HG03439 (cell line): ENCODE measurements at regions not wholly inside any gene's neighbourhood (a gene's known extent, or its start where the extent isn't known, plus 50 kb on each side); places are given as distances from the start of the nearest gene placed in this dataset.
A peak's percentile ranks its signal among the peaks of the same experiment; 100 is the strongest.

ENCODE experiments used
- ATAC-seq: cut with Tn5 transposase; IDR thresholded peaks from one replicate; pipeline ENCODE4 v1.9.1; 2021; ENCODE audit warnings: mild to moderate bottlenecking, moderate library complexity; ENCODE audit not compliant: unreplicated experiment

DNA sequence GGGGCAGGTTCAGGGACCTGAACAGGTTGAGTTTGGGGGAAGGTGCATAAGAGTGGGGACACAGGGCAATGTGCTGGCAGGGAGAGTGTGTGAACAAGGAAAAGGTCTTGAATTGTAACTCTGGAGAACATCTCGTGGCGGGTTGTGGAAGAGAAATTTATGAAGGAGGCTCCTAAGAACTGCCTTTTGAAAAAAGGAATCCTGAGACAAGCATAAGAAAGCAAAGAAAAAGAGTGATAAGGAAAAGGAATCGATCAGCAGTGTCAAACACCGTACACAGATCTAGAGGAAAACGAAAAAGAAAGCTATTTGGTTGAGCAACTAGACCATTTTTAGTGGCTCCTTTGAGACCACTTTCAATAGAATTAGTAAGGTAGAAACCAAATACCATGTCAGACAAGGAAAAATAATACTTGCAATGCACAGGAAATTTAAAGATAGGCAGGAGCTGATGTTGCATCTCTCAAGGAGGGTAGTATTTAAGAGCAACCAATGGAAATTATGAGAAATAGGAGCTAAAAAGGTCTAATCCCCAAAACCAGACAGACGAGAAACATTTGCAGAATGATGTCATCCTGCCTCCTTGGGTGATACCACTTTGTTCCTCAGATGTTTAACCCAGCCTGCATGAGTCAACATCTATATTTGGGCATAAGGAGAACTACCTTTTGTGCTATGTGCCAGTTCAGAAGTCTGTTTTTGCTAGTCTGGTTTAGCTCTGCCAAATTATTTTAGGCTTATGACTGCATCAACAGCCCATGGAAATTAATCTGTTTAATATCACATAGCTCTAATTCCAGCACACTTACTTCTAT is 64.5 kb upstream of the STK38L start:
- ATAC-seq: peak; percentile 88

DNA sequence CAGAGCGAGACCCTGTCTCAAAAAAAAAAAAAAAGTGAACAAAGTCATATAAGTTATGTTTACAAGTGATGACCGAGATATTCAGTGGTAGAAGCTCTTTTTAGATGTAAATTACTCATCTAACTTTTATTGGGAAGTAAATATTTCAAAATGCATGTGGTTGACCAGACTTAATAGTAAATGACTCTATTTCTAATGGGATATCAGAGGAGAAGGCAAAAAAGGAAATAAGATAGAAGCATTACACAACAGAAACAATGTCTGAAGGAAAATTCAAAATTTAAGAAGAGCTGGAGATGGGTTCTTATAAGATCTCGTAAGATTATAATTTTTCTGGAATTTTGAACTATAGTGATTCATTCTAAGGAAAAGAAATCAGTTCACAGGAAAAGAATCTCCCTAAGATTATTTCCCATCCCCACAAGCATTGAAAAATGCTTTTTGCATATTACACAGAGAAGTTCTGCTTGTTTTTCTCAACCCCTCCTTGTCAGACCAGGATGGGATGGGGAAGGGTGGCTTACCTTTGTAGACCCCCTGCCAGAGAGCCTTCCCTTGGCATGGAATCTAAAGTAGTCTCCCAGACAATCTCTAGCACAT is 63.1 kb upstream of the STK38L start:
- no peak for ATAC-seq

DNA sequence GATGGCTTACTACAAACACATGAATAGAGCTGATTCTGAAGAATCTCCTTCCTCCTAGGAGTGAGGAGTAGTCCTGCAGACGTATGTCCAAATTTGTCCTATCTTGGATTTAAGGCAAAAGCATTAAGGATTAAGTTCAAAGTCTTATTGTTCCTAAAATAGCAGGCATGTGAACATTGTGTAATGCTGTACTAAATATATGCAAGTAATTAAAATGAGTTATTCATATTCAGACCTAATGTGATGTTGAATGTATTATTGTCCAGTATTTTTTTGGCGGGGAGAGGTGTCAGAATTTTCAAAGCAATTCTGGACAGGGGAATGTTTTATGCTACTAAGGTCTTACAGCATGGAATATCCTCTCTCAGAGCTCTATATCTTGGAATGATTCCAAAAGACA is 60.7 kb upstream of the STK38L start:
- ATAC-seq: no peak

DNA sequence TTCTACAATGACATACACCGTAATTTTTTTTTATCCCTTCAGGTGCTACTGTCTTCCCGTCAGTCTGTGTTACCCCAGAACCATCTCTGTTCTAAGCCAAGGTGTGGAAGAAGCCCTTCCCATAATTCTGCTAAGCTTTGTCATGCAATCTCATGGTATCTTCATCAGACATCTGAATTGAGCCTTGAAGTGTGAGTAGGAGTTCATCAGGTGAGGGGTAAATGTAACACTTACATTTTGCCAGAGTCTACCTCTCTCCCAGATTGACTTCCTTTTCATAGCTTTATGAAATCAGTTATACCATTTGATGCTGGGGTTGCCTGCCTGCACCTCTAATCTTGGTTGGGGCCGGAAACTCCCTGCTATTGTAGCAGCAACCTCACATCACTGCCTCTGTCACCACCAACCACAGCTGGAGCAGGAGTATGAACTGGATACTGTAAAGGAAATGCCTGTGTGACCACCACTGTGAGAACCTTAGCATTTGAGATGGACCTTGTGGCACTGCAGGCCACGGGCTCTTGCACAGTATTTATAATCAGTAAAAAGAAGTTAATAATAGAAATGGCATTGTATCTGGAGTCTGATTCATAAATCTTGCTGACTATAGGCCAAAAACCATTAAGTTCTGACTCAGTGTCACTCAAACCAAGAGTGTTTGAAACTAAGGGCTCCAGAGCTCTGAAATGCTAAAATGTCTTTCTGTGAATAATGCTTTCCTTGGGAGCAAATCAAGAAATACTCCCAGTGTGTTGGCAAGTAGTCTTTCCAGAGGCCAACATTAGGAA is 58.7 kb upstream of the STK38L start:
- peak; percentile 72 for ATAC-seq

DNA sequence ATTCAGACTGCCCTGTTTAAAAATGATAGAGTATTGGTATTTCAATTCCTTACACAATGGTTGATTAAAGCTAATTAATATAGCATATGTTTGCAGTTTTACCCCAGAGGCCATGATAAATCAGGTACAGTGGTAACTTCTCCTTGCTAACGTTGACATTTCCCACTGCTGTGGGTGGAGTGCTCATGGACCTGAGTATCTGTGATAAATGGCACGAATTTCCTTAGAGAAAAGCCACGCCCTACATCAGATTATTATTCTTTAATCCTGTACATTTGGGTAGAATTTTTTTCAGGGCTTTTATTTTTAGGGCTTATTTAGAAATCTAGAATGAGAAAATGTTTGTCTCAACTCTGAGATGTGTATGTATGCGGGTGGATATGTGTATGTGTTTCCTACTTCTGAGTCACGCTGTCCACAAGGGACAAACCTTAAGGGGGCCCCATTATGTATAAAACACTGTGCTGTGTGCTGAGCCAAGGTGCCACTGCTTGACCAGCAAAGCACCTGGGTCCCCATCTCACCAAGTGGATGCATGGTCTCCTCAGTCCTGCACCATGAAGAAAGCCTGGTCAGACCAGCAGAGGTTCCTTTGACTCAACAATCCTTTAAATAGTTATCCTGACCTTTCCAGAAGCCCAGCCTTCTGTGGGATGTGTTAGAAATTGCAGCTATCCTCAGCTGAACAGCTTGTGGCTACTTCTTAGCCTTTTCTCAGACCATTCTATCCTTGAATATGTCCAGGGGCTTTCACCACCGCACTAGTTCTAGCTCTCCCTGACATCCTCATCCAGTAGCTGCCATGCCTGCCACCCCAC is 57.9 kb upstream of the STK38L start:
- ATAC-seq: no peak

DNA sequence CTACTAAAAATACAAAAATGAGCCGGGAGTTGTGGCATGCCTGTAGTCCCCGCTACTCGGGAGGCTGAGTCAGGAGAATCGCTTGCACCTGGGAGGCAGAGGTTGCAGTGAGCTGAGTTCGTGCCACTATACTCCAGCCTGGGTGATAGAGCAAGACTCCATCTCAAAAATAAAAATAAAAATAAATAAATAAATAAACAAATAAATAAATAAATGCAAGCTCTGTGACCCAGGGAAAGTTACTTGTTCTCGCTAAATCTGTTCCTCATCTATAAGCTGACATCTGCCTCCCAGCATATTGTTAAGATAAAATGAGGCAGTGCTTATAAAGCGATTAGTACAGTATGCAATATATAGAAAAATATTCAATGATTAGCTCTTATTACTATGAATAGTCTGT is 56.4 kb upstream of the STK38L start:
- ATAC-seq: no peak

DNA sequence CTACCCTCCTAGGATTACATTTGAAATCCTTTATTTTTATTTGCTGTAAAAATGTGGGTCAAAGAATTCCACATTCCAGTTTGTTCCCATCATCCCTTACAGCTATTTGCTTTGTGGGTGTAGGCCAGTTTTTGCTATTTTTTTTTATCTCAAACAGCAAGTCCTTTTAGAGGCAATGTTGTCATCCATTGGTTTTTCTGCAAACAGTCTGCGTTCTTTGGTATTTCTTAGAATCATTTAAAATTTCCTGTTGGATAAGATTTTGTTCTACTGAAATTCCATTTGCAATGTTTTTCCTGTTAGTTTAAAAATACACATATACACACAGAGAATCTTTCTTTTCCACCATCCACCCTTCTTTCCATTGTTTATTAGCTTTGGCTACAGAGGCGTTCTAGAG is 53.3 kb upstream of the STK38L start:
- ATAC-seq: no peak

DNA sequence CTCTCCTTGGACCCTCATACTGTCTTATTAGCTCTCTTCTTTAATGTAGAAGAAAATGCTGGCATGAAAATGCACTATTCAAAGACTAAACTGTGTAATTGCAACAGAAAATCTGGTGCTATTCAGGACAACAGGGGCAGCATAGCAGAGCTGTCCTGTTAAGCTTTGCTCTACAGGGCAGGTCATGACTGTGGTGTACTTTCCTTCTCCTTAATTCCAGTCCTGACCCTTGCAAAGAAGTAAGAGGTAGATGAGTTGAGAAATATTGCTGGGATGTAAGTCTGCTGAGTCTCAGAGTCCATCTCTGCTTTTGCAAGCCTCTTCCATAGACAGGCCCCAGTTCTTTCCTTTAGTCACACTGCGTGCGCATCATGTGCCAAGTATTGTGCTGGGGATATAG is 52.6 kb upstream of the STK38L start:
- ATAC-seq: no peak

DNA sequence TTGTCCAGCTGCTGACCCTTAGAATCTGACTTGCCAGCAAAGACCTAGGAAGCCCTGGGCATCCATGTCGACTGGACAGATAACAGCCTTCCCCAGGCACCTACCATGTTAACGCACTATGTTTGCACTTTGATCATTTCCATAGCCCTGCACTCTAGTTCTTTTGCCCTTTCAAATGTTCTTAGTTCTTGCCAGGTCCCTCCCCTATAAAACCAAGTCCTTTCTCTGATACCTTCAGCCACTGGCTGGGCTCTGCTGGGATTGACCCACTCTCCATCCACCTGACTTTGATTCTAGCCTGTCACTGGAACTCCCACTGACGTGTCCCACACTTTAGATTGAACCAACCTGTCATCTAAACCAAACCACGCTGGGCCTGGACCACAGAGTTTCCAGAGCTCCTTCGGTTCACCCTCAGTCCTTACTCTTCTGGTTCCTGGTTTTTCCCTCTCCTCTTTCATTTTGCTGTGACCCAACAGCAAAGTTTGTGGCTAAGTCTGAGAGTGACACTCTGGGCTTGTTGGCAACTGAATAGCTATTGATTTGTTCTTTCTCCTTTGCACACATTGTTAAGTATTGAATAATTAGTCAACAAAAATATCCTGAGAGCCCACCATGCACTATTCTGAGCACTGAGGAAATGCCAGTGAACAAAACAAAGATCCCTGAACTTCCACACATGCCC is 51.8 kb upstream of the STK38L start:
- no peak for ATAC-seq

DNA sequence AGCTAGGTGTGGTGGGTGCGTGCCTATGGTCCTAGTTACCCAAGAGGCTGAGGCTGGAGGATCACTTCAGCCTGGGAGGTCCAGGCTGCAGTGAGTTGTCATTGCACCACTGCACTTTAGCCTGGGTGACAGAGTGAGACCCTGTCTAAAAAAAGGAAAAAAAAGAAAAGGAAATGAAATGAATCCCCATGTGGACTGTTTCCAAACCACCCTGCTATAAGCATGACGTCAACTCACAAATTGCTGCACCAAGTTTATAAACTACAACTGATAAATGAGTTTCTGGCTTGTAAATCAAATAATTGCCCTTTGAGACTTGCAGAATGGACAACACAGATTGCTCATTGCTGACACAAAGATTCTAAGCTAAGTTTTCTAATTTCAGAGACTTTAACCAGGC is 51.0 kb upstream of the STK38L start:
- no peak for ATAC-seq

DNA sequence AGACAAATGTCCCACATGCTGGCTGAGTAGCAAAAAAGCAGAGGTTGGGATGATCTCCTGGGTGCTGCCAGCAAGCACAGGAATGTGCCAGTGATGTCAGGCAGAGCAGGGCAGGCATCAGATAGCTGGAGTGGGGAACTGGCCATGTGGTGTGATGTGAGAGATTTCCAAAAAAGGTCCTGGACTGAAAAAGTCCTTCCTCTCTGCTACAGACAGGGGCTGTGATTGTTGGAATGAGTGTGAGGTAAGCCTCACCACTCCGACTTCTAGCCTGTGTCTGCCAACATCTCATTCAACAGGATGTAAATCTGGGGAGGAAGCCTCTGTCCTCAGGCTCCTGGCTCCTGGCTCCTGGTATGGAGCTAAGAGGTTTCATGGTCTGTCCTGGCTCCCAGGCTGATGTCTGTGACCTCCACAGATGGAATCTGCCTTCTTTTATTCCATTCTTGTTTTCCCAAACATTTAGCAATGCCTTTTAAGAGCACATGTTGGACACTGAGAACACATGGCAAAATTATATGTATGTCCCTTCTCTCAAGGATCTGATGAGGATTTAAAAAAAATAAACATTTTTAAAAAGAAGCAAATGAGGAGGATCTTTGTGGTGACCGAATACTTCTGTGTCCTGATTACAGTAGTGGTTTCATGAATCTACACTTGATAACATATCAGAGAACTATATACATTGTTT is 50.1 kb upstream of the STK38L start:
- no peak for ATAC-seq
